DOHH2 (cell line): ENCODE measurements at regions not wholly inside any gene's neighbourhood (a gene's known extent, or its start where the extent isn't known, plus 50 kb on each side); places are given as distances from the start of the nearest gene placed in this dataset.

ENCODE experiments used
- EZH2phosphoT487 ChIP-seq: fragments of 200-600 bp; sonication (generic); IDR thresholded peaks from 2 replicates; pipeline ENCODE4 v1.6.1; 2017; ENCODE audit warnings: borderline replicate concordance, mild to moderate bottlenecking, antibody characterized with exemption, low read length, moderate library complexity, mixed read lengths
- TF ChIP-seq, protein P1 (sequence below): fragments of 200-600 bp; sonication (generic); IDR thresholded peaks from one replicate; pipeline ENCODE4 v1.5.1; 2014; ENCODE audit warnings: antibody characterized with exemption, mild to moderate bottlenecking, low read depth, low read length; ENCODE audit not compliant: poor library complexity, severe bottlenecking

DNA sequence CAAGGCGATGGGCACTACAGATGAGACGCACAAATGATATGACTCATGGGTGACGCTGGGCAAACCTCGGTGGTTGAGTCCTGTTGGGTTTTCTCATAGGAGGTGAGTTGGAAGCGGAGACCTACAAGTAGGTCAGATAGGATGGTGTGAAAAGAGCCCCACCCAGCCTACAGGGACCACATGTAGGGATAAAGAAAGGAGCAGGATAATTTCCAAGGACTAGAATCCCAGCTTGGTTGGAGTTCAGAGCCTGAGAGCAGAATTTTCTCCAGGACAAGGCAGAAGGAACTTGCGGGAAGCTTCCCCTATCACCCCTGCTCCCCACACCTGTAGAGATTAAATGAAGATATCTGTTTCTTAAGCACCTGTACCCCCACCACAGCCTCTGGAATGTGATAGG is 489.7 kb upstream of the CDH4 start:
- TF ChIP-seq, protein P1, sequence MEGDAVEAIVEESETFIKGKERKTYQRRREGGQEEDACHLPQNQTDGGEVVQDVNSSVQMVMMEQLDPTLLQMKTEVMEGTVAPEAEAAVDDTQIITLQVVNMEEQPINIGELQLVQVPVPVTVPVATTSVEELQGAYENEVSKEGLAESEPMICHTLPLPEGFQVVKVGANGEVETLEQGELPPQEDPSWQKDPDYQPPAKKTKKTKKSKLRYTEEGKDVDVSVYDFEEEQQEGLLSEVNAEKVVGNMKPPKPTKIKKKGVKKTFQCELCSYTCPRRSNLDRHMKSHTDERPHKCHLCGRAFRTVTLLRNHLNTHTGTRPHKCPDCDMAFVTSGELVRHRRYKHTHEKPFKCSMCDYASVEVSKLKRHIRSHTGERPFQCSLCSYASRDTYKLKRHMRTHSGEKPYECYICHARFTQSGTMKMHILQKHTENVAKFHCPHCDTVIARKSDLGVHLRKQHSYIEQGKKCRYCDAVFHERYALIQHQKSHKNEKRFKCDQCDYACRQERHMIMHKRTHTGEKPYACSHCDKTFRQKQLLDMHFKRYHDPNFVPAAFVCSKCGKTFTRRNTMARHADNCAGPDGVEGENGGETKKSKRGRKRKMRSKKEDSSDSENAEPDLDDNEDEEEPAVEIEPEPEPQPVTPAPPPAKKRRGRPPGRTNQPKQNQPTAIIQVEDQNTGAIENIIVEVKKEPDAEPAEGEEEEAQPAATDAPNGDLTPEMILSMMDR, result no peak
- no peak for TF ChIP-seq EZH2phosphoT487
